Central memory CD8-positive, alpha-beta T cell (primary cell): ENCODE measurements at regions not wholly inside any gene's neighbourhood (a gene's known extent, or its start where the extent isn't known, plus 50 kb on each side); places are given as distances from the start of the nearest gene placed in this dataset.
"Not testable (repeated sequence)": the region's sequence is repeated elsewhere in the genome, so short reads cannot be mapped to it uniquely, and the experiment has no call there.

ENCODE experiments used
- ATAC-seq: fragments of 150-1000 bp; cut with Tn5 transposase; replicated peaks from 2 replicates; pipeline ENCODE4 v1.10.0; 2022; ENCODE audit warnings: mild to moderate bottlenecking, moderate FRiP score, moderate number of reproducible peaks; ENCODE audit not compliant: poor library complexity, severe bottlenecking; ENCODE audit errors: extremely low read depth
- DNase-seq, 2 donors: peaks; one replicate each; pipeline ENCODE4 v3.0.0; 2021; ENCODE audit warnings: low spot score in 2 of 2
- H3K27ac Mint-ChIP-seq: one replicate; pipeline ENCODE4 v1.8.0; 2022; ENCODE audit warnings: low read depth, mild to moderate bottlenecking, moderate library complexity, mixed read lengths
- H3K27me3 Mint-ChIP-seq: one replicate; pipeline ENCODE4 v1.8.0; 2022; ENCODE audit warnings: mixed read lengths
- H3K36me3 Mint-ChIP-seq: one replicate; pipeline ENCODE4 v1.8.0; 2022; ENCODE audit warnings: mild to moderate bottlenecking, moderate library complexity, mixed read lengths; ENCODE audit not compliant: insufficient read depth
- H3K4me1 Mint-ChIP-seq: one replicate; pipeline ENCODE4 v1.8.0; 2022; ENCODE audit warnings: mixed read lengths
- H3K4me3 Mint-ChIP-seq: one replicate; pipeline ENCODE4 v1.8.0; 2022; ENCODE audit warnings: mild to moderate bottlenecking, moderate library complexity, mixed read lengths
- H3K9me3 Mint-ChIP-seq: one replicate; pipeline ENCODE4 v1.8.0; 2022; ENCODE audit warnings: mixed read lengths

GRCh38 chr7:142440906-142441411 lies 183.1 kb upstream of the PRSS58 start:
- no peak overlapping the region for H3K4me3 Mint-ChIP-seq
- ATAC-seq (peak; percentile 14), DNase-seq (no peak)
- H3K27ac Mint-ChIP-seq, result no peak overlapping the region
- H3K36me3 Mint-ChIP-seq, result peaks cover 2% of the 10 kb centered on the region
- peaks cover 10% of the 10 kb centered on the region for H3K27me3 Mint-ChIP-seq
- H3K4me1 Mint-ChIP-seq, result peaks cover 9% of the 10 kb centered on the region
- no peaks in the 10 kb centered on the region for H3K9me3 Mint-ChIP-seq

DNA sequence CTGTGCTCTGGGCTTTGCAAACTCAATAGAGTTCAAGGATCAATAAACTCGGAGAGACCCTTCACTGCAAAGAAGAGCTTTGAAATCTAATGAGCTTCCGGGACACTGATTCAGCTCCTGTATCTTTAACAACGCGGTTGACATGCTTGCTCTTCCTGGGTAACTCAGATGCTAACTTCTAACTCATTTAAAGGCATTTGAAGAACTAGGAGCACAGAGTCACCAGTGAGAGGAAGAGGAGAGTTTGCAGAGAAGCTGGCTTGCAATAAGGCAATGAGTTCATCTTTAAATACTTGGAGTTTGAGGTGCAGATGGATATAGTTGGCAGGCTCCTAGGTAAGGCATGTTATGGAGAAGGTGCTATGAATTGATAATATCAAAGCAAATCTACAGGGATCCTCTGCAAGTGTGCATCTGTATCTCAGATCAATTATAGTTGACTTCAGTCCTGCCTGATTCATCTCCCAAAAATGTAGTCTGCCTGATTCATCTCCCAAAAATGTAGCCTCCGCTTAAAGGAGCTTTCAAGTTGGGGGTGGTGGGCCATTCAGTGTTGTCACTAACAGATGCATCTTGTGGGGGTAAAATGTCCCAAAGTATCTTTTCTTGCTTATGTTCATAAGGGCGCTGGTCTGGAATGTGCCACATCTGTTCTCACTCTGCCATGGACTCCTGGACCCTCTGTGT lies 182.5 kb upstream of the PRSS58 start:
- no peak for ATAC-seq
- peaks cover 10% of the 10 kb centered on the region for H3K27me3 Mint-ChIP-seq
- no peak for DNase-seq
- peaks cover 2% of the 10 kb centered on the region for H3K36me3 Mint-ChIP-seq
- H3K9me3 Mint-ChIP-seq, result no peaks in the 10 kb centered on the region
- no peak overlapping the region for H3K27ac Mint-ChIP-seq
- peaks cover 15% of the 10 kb centered on the region for H3K4me1 Mint-ChIP-seq
- no peak overlapping the region for H3K4me3 Mint-ChIP-seq

DNA sequence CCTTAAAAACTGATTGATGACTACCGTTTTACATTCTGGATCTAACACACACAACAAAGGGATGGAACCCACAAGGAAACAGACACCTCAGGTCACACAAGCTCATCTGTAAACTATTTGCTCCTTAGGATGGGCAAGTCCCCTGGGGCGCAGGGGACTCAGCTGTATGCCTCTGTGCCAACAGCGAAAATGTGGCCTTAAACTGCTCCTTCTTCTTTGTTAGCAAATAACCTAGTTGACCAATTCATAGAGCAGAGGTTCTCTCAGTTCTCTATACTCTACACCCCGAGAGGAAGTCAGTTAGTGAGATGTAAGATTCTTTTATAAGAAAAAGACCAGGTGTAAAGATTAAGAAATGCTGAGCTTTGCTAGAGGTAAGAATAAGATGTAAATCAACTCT lies 181.9 kb upstream of the PRSS58 start:
- ATAC-seq (no peak), DNase-seq (no peak)
- Mint-ChIP-seq H3K4me1 (peaks cover 10% of the 10 kb centered on the region), H3K36me3 (peaks cover 2% of the 10 kb centered on the region), H3K4me3 (no peak overlapping the region), H3K9me3 (no peaks in the 10 kb centered on the region), H3K27me3 (peaks cover 10% of the 10 kb centered on the region), H3K27ac (no peak overlapping the region)

DNA sequence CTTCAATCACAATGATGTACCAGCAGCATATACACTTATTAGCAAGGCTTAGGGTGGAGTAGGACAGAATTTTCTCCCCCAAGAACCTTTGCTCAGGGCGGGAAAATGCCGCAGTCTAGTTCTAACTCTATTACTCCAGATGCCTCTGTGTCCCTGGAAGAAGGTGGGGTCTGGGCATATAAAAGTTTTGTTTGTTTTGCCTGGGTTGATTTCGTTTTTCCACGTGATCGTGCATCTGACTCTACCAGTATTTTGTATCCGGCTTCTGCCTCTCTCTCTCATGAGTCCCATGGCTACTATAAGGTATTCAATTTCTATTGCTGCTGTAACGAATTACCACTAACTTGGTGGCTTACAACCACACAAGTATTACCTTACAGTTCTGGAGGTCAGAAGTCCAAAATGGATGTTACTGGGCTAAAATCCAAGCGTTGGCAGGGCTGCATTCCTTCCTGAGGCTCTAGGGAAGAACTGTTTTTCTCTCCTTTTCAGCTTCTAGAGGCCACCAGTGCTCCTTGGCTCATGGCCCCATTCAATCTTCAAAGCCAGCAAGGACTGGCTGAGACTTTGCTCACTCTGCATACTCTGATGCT lies 181.2 kb upstream of the PRSS58 start:
- Mint-ChIP-seq H3K36me3 (peaks cover 2% of the 10 kb centered on the region), H3K27ac (no peak overlapping the region), H3K27me3 (peaks cover 10% of the 10 kb centered on the region), H3K9me3 (no peaks in the 10 kb centered on the region), H3K4me3 (no peak overlapping the region), H3K4me1 (peaks cover 15% of the 10 kb centered on the region)
- ATAC-seq, result no peak
- no peak for DNase-seq

GRCh38 chr7:142438235-142438922 lies 180.5 kb upstream of the PRSS58 start:
- no peak overlapping the region for H3K4me3 Mint-ChIP-seq
- peaks cover 10% of the 10 kb centered on the region for H3K27me3 Mint-ChIP-seq
- no peaks in the 10 kb centered on the region for H3K9me3 Mint-ChIP-seq
- peaks cover 15% of the 10 kb centered on the region for H3K4me1 Mint-ChIP-seq
- peaks cover 2% of the 10 kb centered on the region for H3K36me3 Mint-ChIP-seq
- H3K27ac Mint-ChIP-seq, result no peak overlapping the region
- ATAC-seq (no peak), DNase-seq (no peak)

GRCh38 chr7:142437741-142438140 lies 179.9 kb upstream of the PRSS58 start:
- no peak for ATAC-seq
- Mint-ChIP-seq H3K4me1 (peaks cover 15% of the 10 kb centered on the region), H3K9me3 (no peaks in the 10 kb centered on the region), H3K4me3 (no peak overlapping the region), H3K27ac (no peak overlapping the region), H3K27me3 (peaks cover 10% of the 10 kb centered on the region), H3K36me3 (peaks cover 2% of the 10 kb centered on the region)
- no peak for DNase-seq

DNA sequence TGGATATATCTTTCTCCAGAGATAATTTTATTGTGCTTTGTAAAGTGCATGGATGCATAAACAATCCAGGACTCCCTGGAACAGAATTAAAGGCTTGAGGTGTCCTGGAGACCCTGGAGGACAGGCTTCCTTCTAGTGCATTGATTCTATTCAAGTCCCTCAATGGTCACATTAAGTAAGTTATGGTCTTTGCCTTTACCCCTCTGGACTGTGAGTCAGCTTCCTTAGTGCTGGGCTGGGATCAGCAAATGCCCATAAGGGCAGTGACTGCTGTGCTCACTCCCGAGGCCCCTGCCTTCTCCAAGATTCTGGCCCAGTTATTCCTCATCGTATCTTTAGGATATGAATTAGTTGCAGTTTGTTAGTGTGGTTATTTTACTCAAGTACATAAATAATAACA lies 178.7 kb upstream of the PRSS58 start:
- no peak overlapping the region for H3K27ac Mint-ChIP-seq
- peaks cover 2% of the 10 kb centered on the region for H3K36me3 Mint-ChIP-seq
- peaks cover 15% of the 10 kb centered on the region for H3K4me1 Mint-ChIP-seq
- ATAC-seq (no peak), DNase-seq (no peak)
- H3K27me3 Mint-ChIP-seq, result peaks cover 10% of the 10 kb centered on the region
- no peaks in the 10 kb centered on the region for H3K9me3 Mint-ChIP-seq
- H3K4me3 Mint-ChIP-seq, result no peak overlapping the region

GRCh38 chr7:142435606-142436005 lies 177.7 kb upstream of the PRSS58 start:
- not testable (repeated sequence) for H3K4me3 Mint-ChIP-seq, H3K9me3 Mint-ChIP-seq, H3K27me3 Mint-ChIP-seq, ATAC-seq, DNase-seq, H3K36me3 Mint-ChIP-seq, H3K27ac Mint-ChIP-seq
- peaks cover 15% of the 10 kb centered on the region for H3K4me1 Mint-ChIP-seq

DNA sequence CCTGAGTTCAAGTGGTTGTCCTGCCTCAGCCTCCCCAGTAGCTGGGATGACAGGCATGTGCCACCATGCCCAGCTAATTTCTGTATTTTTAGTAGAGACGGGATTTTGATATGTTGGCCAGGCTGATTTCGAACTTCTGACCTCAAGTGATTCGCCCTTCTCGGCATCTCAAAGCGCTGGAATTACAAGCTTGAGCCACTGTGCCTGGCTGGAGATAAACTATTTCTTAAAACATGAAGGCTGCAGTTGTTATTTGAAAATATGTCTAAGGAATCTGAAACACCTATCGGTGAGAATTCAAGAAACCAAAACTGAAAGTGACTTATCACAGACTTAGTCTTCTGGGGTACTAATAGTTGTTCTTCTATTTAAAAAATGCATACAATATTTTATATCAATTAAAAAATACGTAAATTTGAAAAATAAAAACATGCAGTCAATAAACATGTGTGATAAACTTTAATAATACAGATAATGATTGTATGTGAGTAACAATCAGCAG lies 176.9 kb upstream of the PRSS58 start:
- ATAC-seq (no peak), DNase-seq (no peak)
- H3K27ac Mint-ChIP-seq, result peak overlapping the region; percentile 84
- peak overlapping the region; percentile 66 for H3K4me3 Mint-ChIP-seq
- H3K27me3 Mint-ChIP-seq, result peaks cover 10% of the 10 kb centered on the region
- no peaks in the 10 kb centered on the region for H3K9me3 Mint-ChIP-seq
- peaks cover 15% of the 10 kb centered on the region for H3K4me1 Mint-ChIP-seq
- no peaks in the 10 kb centered on the region for H3K36me3 Mint-ChIP-seq

- H3K4me3 Mint-ChIP-seq, result peak overlapping the region; percentile 66
- not testable (repeated sequence) for H3K27me3 Mint-ChIP-seq, H3K9me3 Mint-ChIP-seq, H3K36me3 Mint-ChIP-seq, ATAC-seq, DNase-seq
- H3K4me1 Mint-ChIP-seq, result peaks cover 15% of the 10 kb centered on the region
- peak overlapping the region; percentile 84 for H3K27ac Mint-ChIP-seq
These were observed 176.3 kb upstream of the PRSS58 start for GRCh38 chr7:142434133-142434532.

DNA sequence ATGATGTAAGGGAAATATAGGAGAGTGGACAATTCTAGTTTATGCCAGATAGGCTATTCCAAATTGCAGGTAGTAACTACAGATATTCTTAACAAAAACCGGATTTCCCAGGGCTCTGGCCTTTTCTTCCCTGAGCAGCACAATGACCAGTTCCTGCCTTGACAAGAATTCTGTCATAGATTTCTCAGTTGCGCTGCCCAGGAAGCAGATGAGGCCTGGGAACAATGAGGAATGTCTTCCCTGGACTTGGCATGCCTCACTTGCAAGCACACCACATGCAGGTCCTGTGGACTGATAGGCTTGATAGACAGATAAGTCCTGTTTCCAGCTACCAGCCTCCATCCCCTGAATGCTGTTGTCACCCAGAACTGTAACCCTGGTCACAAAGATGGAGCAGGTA lies 174.5 kb upstream of the PRSS58 start:
- H3K27ac Mint-ChIP-seq, result no peak overlapping the region
- no peak overlapping the region for H3K4me3 Mint-ChIP-seq
- H3K9me3 Mint-ChIP-seq, result no peaks in the 10 kb centered on the region
- H3K4me1 Mint-ChIP-seq, result peaks cover 15% of the 10 kb centered on the region
- no peaks in the 10 kb centered on the region for H3K27me3 Mint-ChIP-seq
- no peaks in the 10 kb centered on the region for H3K36me3 Mint-ChIP-seq
- DNase-seq (no peak), ATAC-seq (no peak)

GRCh38 chr7:142431491-142431890 lies 173.6 kb upstream of the PRSS58 start:
- Mint-ChIP-seq H3K36me3 (no peaks in the 10 kb centered on the region), H3K9me3 (no peaks in the 10 kb centered on the region), H3K4me1 (peaks cover 15% of the 10 kb centered on the region), H3K27ac (peak overlapping the region; percentile 57), H3K27me3 (no peaks in the 10 kb centered on the region), H3K4me3 (no peak overlapping the region)
- no peak for DNase-seq
- ATAC-seq, result no peak

DNA sequence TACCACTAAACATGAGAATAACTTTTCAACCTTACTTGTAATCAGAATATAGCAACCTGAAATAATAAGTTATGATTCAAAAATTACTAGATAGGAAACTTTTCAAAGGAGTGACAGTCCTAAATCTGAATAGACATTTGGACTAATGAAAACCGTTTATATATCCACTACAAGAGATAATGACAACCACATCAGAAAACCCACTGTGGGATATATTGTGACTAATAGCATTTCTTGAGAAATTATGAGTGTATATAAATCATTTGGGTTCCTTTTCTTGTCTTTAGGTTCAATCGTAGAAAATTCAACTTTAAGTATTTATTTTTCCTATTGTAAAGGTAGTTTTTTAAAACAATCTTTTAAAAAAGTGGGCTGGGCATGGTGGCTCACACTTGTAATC lies 170.2 kb upstream of the PRSS58 start:
- no peak for DNase-seq
- no peak for ATAC-seq
- no peaks in the 10 kb centered on the region for H3K9me3 Mint-ChIP-seq
- H3K4me3 Mint-ChIP-seq, result no peak overlapping the region
- no peaks in the 10 kb centered on the region for H3K36me3 Mint-ChIP-seq
- no peak overlapping the region for H3K27ac Mint-ChIP-seq
- H3K27me3 Mint-ChIP-seq, result no peaks in the 10 kb centered on the region
- no peaks in the 10 kb centered on the region for H3K4me1 Mint-ChIP-seq
